DOHH2 (cell line): ENCODE measurements at regions not wholly inside any gene's neighbourhood (a gene's known extent, or its start where the extent isn't known, plus 50 kb on each side); places are given as distances from the start of the nearest gene placed in this dataset.

Experiments
- H3F3A ChIP-seq: fragments of 200-600 bp; sonication (generic), shearing (Covaris generic); 2 replicates; pipeline ENCODE4 v1.6.0; 2016; ENCODE audit warnings: antibody characterized with exemption, mild to moderate bottlenecking; ENCODE audit not compliant: control insufficient read depth, insufficient read depth
- H3K27ac ChIP-seq: fragments of 200-600 bp; sonication (generic); 2 replicates; pipeline ENCODE4 v1.5.1; 2014; ENCODE audit warnings: low read depth, mild to moderate bottlenecking, low read length, moderate library complexity
- H3K27me3 ChIP-seq: fragments of 200-600 bp; sonication (generic); 2 replicates; pipeline ENCODE4 v1.6.1; 2014; ENCODE audit warnings: mild to moderate bottlenecking, low read length, mixed read lengths; ENCODE audit not compliant: control insufficient read depth
- H3K36me3 ChIP-seq: fragments of 200-600 bp; sonication (generic); 2 replicates; pipeline ENCODE4 v1.6.1; 2014; ENCODE audit warnings: mild to moderate bottlenecking, low read length, moderate library complexity, mixed read lengths; ENCODE audit not compliant: control insufficient read depth
- H3K4me1 ChIP-seq: fragments of 200-600 bp; sonication (generic); 2 replicates; pipeline ENCODE4 v1.6.1; 2014; ENCODE audit warnings: mild to moderate bottlenecking, low read length, mixed read lengths; ENCODE audit not compliant: control insufficient read depth
- H3K4me2 ChIP-seq: fragments of 200-600 bp; sonication (generic); 2 replicates; pipeline ENCODE4 v1.6.0; 2014; ENCODE audit warnings: mild to moderate bottlenecking, low read length, moderate library complexity
- H3K4me3 ChIP-seq: fragments of 200-600 bp; sonication (generic); 2 replicates; pipeline ENCODE4 v1.5.1; 2014; ENCODE audit warnings: mild to moderate bottlenecking, low read length, mixed read lengths
- H3K79me2 ChIP-seq: fragments of 200-600 bp; sonication (generic); 2 replicates; pipeline ENCODE4 v1.6.1; 2014; ENCODE audit warnings: mild to moderate bottlenecking, low read length, mixed read lengths; ENCODE audit not compliant: control insufficient read depth
- H3K9me2 ChIP-seq: fragments of 200-600 bp; sonication (generic); replicated peaks from 2 replicates; pipeline ENCODE4 v1.6.1; 2014; ENCODE audit warnings: mild to moderate bottlenecking, low read length, mixed read lengths; ENCODE audit not compliant: control insufficient read depth
- H3K9me3 ChIP-seq: fragments of 200-600 bp; sonication (generic); 2 replicates; pipeline ENCODE4 v1.6.1; 2014; ENCODE audit warnings: antibody characterized with exemption, low read length, mixed read lengths; ENCODE audit not compliant: control insufficient read depth, insufficient read depth
- H4K20me1 ChIP-seq: fragments of 200-600 bp; sonication (generic); 2 replicates; pipeline ENCODE4 v1.6.0; 2014; ENCODE audit warnings: low read depth, mild to moderate bottlenecking, antibody characterized with exemption, low read length, moderate library complexity; ENCODE audit not compliant: control insufficient read depth, insufficient read depth
- CTCF ChIP-seq: fragments of 200-600 bp; sonication (generic); IDR thresholded peaks from one replicate; pipeline ENCODE4 v1.5.1; 2014; ENCODE audit warnings: antibody characterized with exemption, mild to moderate bottlenecking, low read depth, low read length; ENCODE audit not compliant: poor library complexity, severe bottlenecking
- EZH2phosphoT487 ChIP-seq: fragments of 200-600 bp; sonication (generic); IDR thresholded peaks from 2 replicates; pipeline ENCODE4 v1.6.1; 2017; ENCODE audit warnings: borderline replicate concordance, mild to moderate bottlenecking, antibody characterized with exemption, low read length, moderate library complexity, mixed read lengths

- no peaks in the 10 kb centered on the region for H3K36me3 ChIP-seq
- no peaks in the 10 kb centered on the region for H3K9me3 ChIP-seq
- no peaks in the 10 kb centered on the region for H3K79me2 ChIP-seq
- H3K4me3 ChIP-seq, result no peak overlapping the region
- no peaks in the 10 kb centered on the region for H3K9me2 ChIP-seq
- H3K27ac ChIP-seq, result no peak overlapping the region
- H3K4me1 ChIP-seq, result no peaks in the 10 kb centered on the region
- no peaks in the 10 kb centered on the region for H4K20me1 ChIP-seq
- H3K4me2 ChIP-seq, result no peak overlapping the region
- no peaks in the 10 kb centered on the region for H3F3A ChIP-seq
- TF ChIP-seq EZH2phosphoT487 (no peak), CTCF (no peak)
- peaks cover 10% of the 10 kb centered on the region; the same call in 1 of the 2 replicates for H3K27me3 ChIP-seq
These were observed 348.1 kb downstream of the CCSER2 start for GRCh38 chr10:84676536-84676935.

- Histone ChIP-seq H4K20me1 (no peaks in the 10 kb centered on the region), H3K9me2 (no peaks in the 10 kb centered on the region), H3K4me3 (no peak overlapping the region), H3K9me3 (no peaks in the 10 kb centered on the region), H3K27me3 (peaks cover 5% of the 10 kb centered on the region; the same call in 1 of the 2 replicates), H3K4me2 (no peak overlapping the region), H3F3A (no peaks in the 10 kb centered on the region), H3K79me2 (no peaks in the 10 kb centered on the region), H3K27ac (no peak overlapping the region), H3K36me3 (no peaks in the 10 kb centered on the region), H3K4me1 (no peaks in the 10 kb centered on the region)
- TF ChIP-seq EZH2phosphoT487, result no peak
- TF ChIP-seq CTCF, result no peak
These were observed 353.4 kb downstream of the CCSER2 start for GRCh38 chr10:84681781-84682180.

- TF ChIP-seq CTCF, result no peak
- no peak for TF ChIP-seq EZH2phosphoT487
- H3K4me2 ChIP-seq, result no peak overlapping the region
- no peaks in the 10 kb centered on the region for H3K79me2 ChIP-seq
- no peak overlapping the region for H3K27ac ChIP-seq
- H3K36me3 ChIP-seq, result no peaks in the 10 kb centered on the region
- no peaks in the 10 kb centered on the region for H3K4me1 ChIP-seq
- H3K27me3 ChIP-seq, result no peaks in the 10 kb centered on the region; the same call in 1 of the 2 replicates
- H3K4me3 ChIP-seq, result no peak overlapping the region
- H3F3A ChIP-seq, result no peaks in the 10 kb centered on the region
- H4K20me1 ChIP-seq, result no peaks in the 10 kb centered on the region
- H3K9me2 ChIP-seq, result no peaks in the 10 kb centered on the region
- H3K9me3 ChIP-seq, result no peaks in the 10 kb centered on the region
These were observed 355.2 kb downstream of the CCSER2 start for GRCh38 chr10:84683550-84683949.
